GM18517 (cell line): ENCODE measurements at regions not wholly inside any gene's neighbourhood (a gene's known extent, or its start where the extent isn't known, plus 50 kb on each side); places are given as distances from the start of the nearest gene placed in this dataset.
A peak's percentile ranks its signal among the peaks of the same experiment; 100 is the strongest.
"Not testable (repeated sequence)": the region's sequence is repeated elsewhere in the genome, so short reads cannot be mapped to it uniquely, and the experiment has no call there.

Experiments used
- ATAC-seq: cut with Tn5 transposase; IDR thresholded peaks from one replicate; pipeline ENCODE4 v1.9.1; 2021; ENCODE audit warnings: mild to moderate bottlenecking, moderate library complexity; ENCODE audit not compliant: unreplicated experiment

DNA sequence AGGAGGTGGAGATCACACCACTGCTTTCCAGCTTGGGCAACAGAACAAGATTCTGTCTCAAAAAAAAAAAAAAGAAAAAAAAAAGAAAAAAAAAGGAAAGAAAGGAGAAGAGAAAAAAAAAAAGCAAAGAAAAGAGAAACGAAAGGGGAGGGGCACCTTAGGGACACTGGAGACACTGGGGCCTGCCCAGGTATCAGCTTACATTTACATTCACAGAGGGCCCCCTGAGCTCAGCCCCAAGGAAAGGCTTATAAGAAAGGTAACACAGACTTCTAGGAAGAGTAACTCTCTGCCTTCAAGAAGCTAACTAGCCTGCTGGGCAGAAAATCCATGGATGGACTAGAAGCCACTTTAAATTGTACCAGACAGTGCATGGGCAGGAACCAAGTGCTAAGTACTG is 108.8 kb downstream of the NPY start:
- no peak for ATAC-seq

DNA sequence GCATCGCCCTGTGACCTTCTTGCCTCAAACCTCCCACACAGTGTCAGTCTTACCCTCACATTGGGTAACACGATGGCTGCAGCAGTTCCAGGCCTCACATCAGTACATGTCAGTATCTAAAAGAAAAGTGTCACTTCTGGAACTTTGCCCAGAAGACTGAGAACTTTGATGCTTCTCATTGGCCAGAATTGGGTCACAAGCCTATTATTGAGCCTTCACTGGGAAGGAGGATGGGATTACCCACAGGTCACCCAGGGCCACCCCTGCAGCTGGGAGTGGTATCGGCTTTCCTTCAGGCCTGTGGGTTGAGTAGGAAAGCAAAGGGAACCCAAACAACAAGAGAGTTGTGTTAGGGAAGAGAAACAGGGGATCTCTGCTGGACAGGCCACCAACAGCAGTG is 111.5 kb downstream of the NPY start:
- no peak for ATAC-seq

- not testable (repeated sequence) for ATAC-seq
Measured at GRCh38 chr7:24396387-24396786, 112.4 kb downstream of the NPY start.

- ATAC-seq = peak; percentile 70
Measured at GRCh38 chr7:24401628-24402593, 117.9 kb downstream of the NPY start.

GRCh38 chr7:24402655-24403054 is 118.7 kb downstream of the NPY start:
- no peak for ATAC-seq

- no peak for ATAC-seq
Measured at GRCh38 chr7:24403557-24403956, 119.6 kb downstream of the NPY start.

DNA sequence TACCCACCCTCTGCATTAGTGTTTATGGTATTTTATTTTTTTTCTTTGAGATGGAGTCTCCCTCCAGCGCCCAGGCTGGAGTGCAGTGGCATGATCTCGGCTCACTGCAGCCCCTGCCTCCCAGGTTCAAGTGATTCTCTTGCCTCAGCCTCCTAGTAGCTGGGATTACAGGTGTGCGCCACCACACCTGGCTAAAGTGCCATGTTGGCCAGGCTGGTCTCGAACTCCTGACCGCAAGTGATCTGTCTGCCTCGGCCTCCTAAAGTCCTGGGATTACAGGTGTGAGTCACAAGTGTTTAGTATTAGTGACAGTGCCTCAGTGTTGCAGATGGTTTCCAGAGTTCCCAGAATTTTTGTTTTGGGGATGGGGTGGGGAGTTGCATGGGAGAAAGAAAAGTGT is 120.3 kb downstream of the NPY start:
- ATAC-seq = no peak

DNA sequence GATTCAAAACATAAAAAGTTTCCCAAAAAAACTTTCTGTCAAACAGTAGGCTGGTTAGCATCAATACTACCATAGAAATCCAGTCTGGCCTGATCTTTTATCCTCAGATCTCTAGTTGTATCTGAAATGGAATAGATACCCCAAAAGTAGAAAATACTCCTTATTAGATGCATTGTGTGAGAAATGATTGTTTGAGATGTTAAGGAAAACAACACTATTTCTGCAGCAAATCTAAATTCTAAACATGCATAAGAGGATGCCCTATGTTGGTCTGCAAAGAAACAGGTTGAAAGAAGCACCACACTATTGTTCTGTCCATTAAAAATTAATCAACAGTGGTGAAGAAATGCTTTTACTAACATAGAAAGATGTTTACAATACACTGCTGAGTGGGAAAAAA is 121.0 kb downstream of the NPY start:
- no peak for ATAC-seq

DNA sequence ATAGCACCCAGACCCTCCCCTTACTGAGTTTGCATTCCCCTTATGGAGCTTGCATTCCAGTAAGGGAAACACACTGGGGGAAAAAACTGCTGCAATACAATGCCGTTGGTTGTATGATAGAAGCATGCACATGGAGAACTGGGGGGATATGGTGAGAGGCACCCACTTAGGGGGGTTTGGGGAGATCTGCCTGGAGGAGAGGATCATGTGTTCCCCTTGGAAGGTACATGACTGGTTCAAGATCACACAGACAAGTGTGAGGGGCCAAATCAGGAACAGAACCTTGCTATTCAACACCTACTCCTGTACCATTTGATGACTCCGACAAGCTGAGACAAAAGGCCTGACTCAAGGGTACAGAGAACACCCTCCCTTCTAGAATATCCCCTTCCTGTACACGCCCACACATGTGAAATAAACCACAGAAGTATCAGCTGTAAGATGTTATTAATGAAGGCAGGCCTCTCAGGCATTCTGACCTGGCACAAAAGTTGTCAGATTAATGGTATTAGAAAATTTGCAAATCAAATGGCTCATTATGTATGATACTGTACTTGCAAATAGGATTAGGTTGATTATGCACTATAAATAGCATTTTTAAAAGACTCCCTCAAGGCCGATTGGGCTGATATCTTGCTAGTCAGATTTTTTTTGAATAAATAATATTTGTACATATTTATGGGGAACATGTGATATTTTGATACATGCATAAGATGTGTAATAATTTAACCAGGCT is 122.2 kb downstream of the NPY start:
- peak; percentile 91 for ATAC-seq

- ATAC-seq = no peak
Measured at GRCh38 chr7:24406789-24407299, 122.9 kb downstream of the NPY start.

DNA sequence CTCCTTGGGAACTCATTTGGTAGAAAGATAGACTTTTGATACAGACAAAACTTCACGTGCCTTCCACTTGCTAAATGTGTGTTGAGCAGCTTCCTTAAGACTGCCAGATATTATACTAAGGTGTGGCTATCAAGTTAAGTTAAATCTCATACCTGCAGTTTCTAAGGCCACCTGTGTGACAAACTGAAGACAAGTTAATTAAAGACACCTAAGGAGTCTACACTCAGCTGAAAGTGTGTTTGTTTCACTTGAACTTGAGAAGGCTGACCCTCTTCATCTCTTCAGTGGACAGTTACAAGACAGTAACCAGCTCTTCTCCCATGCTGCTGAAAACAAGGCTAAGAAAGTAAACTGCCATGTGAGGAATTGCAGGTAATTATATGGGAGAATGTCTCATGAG is 124.0 kb downstream of the NPY start:
- ATAC-seq = no peak

GRCh38 chr7:24408798-24409430 is 124.9 kb downstream of the NPY start:
- ATAC-seq = no peak

DNA sequence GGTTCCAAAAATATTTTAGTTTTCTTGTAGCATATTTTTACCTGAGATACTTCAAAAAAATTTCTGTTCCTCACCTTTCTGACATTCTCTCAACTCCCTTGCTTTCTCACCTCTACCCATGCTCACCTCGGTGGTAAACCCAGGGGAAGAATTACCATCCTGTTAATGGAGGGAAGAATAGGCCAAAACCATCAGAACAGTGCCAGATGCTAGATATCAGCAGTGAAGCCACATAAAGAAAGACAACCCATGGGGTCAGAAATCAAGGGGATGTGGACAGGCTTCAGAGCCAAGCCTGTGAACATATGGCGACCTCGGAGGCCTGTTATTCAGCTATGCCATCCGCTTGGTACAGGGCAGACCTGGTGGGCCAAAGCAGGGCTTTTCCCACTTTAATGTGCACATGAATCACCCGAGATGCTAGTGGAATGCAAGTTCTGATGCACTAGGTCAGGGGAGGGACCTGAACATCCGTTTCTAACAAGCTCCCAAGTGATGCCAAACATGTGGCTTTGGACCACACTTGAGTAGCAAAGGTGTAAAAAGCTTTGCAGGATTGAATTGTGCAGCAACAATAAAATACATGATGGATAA is 125.5 kb downstream of the NPY start:
- ATAC-seq = no peak

GRCh38 chr7:24411226-24411625 is 127.2 kb downstream of the NPY start:
- no peak for ATAC-seq

DNA sequence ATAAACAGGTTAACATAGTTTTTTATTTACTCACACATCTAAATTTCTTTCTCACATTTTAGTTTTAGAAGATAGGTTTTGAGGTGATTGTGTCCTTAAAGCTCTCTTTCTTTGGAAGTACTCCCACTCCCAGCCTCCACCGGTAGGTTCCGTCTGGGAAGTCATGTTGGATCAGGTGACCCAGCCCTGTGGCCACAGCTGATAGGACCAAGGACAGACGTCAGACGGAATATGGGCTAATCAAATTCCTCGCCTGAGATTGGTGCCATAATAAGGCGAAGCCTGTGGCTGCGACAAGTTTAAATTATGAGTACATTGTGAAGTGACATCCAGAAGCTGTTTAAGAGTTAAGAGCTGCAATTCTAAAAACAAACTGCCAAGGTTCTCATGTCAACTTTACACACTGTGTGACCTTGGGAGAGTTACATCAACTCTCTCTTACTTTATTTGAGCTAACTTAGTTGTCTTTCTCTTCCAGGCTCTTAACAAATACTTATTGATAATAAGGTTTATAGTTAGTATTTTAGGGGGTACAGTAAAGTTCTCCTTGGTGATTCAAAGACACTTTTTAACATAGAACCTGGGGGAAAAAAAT is 133.6 kb downstream of the NPY start:
- ATAC-seq = no peak

DNA sequence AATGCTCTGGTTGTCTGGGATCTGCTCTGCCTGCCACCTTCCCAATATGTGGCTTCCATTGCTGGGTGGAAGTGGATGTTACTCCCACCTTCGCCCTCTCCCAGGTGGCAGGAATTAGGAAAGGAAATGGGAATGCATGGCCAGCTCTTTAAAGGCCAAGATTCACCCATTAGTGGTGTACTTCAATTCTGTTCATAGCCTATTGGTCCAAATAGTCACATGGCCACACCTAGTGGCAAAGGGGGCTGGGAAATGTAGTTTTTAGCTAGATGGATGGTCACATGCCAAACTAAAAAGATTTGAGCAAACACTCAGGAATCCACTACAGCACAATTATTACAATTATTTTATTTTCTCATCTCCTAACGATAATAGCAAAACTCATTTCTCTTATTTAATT is 135.1 kb downstream of the NPY start:
- no peak for ATAC-seq

- ATAC-seq = no peak
Measured at GRCh38 chr7:24419511-24419910, 135.5 kb downstream of the NPY start.

DNA sequence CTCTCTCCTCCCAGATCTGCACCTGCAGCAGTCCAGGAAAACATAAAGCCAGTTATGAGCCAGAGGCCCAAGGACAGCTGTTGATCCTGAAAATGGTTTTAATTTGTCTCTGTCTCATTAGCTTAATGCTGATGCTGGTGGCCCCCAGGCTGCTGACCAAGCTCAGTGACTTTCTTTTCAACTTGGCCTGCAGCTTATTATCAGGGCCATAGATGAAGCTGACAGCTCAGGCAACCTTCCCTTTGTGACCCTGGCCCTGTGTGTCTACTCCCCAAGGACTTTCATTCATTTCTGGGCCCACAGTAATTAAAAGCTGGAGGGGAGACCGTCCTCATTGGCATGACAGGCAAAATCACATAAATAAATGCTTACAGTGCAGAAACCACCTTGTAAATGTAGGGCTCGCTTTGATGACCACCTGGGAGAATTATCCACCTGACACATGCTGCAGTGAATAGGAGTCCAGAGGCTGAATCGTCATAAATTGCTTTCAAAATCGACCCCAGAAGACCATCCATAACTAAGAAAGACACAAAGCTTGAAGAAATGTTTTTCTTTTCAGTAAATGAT is 138.5 kb downstream of the NPY start:
- no peak for ATAC-seq

DNA sequence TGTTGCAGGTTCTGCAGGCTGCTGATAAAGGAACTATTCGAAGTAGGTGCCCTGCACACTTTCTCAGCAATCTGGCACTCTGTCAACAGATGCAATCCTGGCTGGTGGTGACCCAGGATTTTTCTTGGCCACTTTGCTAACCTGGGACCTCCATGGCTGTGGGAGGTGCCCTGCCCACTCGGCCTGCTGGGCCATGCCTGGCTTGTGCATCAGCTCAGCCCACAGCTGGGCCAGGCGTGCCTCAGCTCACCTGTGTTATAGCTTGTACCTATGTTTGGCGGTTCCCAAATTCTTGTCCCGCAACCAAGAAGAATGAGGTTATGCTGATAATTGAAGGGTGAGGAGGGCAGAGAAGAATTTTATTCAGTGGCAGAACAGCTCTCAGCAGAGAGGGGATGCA is 141.7 kb downstream of the NPY start:
- no peak for ATAC-seq

DNA sequence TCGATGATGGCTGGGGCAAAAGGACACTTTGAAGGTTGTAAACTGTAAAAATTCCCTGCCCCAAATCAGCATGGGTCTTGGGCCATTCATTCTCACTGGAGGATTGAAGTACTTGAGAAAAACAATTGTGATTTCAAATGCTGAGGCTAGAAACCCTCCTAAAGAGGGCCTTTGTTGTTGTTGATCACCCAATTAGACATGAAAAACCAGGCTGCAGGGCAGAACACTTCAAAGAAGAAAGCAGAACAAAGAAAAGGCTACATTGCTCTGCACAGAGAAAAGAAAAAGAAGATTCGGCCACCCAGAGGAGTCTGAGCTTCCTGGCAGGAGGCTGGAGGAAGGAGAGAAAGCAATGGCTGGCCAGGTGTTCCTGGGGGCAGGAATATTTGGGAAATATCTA is 143.1 kb downstream of the NPY start:
- no peak for ATAC-seq
